HG03060 (cell line): ENCODE measurements at regions not wholly inside any gene's neighbourhood (a gene's known extent, or its start where the extent isn't known, plus 50 kb on each side); places are given as distances from the start of the nearest gene placed in this dataset.

Experiments used
- ATAC-seq: cut with Tn5 transposase; IDR thresholded peaks from one replicate; pipeline ENCODE4 v1.9.1; 2021; ENCODE audit warnings: low read depth, moderate number of reproducible peaks; ENCODE audit not compliant: unreplicated experiment

DNA sequence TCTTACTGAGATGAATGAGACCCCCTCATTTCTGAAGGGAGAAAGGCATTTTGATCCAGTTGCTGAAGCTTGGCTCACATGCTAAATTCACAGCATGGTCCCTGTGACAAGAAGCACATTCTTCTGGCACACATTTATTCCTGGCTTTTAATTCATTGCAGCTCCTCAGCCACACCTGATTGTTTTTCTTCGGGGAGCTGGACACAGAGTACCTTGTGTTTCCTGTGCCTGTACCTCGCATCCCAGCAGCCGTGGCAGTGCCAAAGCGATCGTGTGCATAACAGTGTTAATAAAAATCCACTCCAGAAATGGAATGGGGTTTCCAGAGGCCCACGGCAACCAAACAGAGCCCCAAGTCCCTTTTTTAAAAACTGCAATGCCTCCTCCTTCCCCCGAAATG, 615.3 kb upstream of the MGMT start:
- ATAC-seq: no peak

DNA sequence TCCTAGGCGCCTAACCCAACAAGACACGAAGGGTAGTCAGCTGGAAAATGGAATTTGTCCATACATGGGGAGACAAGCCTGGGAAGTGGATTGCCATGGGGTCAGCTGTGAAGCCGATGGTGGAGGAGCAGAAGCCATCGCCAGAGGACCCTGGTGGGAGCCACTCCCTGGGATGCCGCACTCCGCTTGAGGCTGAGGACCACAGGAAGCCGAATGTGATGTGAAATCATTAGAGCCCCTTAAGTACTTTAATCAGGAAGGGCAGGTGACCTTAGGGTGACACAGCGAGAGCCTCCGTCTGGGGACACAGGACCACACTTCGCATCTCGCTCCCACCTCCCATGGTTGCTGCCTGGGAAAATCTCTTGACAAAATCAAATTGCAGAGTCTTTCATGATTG, 614.6 kb upstream of the MGMT start:
- no peak for ATAC-seq

DNA sequence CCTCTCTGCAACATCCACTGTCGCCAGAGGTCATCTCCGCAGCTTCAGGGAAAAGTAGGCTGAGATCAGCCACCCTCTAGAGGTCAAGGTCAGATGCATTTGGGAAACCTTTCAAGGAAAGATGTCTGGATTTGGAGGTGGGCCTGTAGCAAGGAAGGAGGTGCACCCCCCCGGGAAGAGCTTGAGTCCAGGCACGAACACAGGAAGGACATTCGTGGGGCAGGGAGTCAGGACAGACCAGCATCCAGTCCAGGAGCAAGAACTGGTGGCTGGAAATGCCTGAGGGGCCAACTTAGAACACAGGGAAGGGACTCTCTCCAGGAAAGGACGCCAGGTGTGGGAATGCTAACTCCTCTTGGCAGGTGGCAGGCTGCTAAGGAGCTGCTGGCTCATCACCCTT, 614.1 kb upstream of the MGMT start:
- ATAC-seq: no peak

- no peak for ATAC-seq
These were observed 613.5 kb upstream of the MGMT start for GRCh38 chr10:128853537-128853936.

DNA sequence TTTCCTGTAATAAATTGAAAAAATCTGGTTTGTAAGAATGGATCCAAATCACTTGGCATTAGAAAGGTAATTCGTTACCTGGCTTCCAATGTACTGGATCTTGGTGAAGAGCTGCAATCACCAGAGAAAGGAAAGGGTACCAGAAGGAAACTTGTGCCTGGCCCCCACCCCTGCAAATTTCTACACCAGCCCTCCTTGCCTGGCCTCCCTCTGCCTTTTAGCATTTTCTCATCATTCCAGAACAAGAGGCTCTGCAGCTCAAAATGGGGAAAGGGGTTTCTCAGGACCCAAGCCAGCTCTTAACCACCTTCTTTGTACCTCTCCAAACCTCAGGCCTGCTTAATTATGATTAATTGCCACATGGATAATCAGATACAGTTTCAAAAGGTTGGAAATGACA, 612.8 kb upstream of the MGMT start:
- ATAC-seq: no peak

GRCh38 chr10:128854963-128855362, 612.1 kb upstream of the MGMT start:
- ATAC-seq: no peak

GRCh38 chr10:128855618-128856428, 611.2 kb upstream of the MGMT start:
- ATAC-seq: no peak

- ATAC-seq: no peak
These were observed 607.2 kb upstream of the MGMT start for GRCh38 chr10:128859738-128860386.

- ATAC-seq: no peak
These were observed 606.5 kb upstream of the MGMT start for GRCh38 chr10:128860574-128860973.

DNA sequence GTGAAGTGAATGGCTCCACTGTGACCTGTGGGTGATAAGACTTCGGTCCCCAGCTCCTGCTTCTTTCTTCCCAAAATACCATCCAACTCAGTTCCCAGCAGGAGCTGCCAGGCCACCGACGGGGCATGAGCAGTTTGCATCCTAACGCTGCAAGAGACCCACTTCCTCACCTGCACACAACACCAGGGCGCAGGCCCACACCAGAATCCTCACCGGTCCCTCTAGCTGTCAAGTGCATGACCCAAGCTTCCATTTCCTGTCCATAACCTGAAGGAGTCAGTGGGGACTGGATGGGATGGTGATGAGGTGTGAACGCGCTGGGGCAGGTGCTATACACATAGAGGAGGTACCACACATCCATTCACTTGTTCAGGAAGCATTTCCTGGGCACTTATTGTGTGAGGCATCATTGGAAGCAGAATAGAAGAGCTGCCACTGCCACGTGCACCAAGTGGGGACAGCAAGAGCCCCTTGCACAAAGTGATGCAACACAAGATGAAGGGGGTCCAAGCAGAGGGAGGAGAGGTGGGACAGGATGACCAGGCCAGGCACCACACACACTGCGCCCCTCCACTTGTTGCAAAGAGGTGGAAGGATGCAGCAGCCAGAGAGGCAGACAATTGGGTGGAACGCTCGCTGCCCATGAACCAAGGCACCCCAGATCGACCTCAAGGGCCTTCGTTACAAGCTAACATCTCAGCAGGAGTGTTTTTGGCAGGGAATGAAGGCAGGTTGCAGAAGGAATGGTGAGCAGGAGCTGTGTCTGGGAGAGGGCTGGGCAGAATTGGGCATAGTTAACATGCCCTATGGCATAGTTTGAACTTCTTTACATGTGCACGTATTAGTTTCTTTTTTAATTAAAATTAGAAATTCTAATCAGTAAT, 605.8 kb upstream of the MGMT start:
- no peak for ATAC-seq

DNA sequence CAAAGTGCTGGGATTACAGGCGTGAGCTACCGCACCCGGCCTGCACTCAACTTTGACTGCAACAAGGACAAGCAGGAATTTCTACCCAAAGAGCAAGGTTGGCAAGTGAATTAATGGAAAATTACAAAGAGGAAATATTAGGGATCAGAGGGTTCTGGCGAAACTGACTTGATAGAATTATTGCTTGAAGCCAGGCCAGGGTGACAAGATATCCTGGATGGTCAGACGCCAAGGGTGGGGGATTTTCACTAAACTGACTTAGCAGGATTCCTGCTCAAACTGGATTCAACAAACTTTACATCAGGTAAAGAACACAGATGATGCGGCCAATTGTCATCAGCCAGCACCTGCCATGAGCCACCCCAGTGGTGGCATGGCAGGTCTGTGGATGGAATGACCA, 603.6 kb upstream of the MGMT start:
- no peak for ATAC-seq

DNA sequence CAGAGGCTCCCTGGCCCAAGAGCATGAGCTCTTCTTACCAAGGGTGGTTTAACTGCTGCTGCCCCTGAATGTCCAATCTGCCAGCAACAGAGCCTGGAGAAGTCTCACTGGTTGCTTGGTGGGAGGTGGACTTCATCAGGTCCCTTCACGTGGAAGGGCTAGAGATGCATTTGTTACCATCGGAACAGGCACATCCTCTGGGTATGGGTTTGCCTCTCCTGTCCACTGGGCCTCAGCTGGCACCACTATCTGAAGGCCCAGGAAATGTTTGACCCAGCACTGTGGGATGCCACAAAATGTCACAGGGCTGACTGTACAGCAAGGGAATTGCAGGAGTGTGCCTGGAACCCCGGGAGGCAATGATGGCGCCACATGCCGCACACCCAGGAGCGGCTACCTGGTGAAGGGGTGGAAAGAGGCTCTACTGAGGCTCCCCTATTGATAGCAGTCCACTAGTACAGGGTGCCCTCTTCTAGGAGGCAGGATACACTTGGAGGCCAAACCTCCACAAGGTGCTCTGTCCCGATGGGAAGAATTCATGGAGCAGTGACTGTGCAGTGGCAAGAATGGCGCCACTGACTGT, 603.1 kb upstream of the MGMT start:
- no peak for ATAC-seq

DNA sequence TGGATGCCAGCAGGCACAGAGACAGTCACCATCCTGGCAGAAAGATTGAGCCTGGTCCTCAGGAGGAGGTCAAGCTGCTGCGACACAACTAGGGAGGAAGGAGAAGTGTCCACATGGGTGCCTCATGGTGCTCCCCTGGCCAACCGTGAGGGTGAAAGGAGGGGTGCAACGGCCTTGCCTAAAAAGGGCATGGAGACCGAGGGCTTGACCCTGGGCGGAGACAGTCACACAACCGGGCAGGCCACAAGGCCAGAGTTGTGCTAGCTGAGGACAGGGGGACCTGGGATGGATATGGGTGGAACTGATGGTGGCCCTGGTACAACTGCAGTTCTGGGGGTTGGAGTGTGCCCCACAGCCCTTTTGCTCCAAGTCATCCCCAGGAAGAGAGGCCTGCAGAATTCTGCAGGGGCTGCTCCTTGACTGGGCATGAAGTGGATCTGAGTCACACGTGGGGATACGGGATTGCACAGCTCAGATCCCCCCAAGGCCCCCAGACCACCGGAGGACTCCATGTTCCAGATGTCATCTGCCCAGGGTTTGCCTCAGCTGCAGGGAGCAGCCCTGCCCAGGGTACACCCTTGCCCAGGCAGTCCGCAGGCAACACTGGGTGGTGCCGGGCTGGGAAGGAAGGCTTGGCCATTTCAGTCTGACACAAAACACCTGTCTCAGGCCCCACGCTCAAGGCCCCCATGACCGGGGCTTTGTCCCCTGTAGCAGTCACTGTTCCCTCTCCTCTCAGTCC, 602.3 kb upstream of the MGMT start:
- ATAC-seq: no peak

DNA sequence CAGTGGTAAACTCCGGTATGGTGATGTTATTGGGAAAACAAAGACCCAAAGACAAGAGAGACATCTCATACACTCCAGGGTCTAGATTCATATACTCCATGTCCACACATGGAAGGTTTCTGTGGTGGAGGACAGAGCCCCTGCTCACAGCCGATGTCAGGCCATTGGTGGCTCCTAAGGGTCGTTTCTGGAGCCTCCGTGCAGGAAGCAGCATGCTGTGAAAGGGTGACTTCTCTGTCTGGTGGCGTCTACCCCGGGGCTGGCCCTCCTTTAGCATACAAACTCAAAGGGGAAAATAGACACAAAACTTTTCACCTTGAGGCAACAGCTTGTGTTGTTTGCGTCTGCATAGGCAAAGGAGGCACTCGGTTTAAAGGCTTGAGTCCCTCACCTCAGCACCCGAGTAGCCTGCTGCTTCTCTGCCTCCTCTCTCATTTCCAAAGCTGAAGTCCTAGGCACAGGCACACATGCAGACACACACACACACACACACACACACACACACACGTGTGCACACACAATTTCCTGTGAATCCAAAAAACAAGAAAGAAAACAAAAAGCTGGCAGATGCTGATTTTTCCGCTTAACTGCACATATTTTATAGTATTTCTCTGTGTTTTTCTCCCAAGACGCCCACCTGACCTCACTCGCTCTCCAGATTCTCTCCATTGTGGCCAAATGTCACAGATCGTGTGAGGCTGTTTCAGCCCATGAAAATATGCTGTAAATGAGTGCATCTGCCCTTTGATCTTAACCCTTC, 601.4 kb upstream of the MGMT start:
- no peak for ATAC-seq

DNA sequence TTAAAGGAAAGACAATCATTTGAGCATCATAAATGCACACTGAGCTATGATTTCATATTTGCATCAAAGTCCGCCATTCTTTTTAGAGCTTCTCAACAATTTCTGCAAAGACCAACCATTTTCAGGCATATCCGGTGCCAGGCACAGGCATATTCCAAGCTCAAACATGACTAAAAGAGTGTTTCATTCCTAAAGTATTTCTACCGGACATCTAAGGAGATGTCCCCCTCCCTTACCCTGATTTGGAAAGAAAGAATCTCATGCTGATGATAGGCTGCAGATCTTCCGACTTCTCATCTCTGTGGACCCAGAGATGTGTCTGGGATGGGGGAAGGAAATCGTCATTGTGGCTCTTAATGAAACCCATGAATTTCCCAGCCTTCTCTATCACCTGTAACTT, 600.5 kb upstream of the MGMT start:
- ATAC-seq: no peak

DNA sequence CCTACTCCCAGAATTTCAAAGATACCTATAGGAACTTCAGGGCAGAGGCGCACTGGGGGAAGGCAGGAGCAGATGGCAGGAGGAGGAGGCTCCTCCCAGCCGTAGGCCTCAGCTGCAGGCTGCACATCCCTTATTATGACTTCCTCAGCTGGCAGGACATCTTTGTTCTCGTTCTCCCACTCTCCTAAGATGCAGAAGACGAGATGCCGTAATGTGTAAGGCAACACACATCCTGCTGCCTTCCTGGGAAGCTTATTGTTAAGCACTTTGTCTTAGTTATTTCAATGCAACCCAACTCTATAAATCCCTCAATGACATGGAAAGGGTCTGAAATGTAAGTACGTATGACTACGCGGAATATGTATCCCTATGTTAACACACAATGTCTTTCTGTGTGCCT, 599.8 kb upstream of the MGMT start:
- no peak for ATAC-seq

DNA sequence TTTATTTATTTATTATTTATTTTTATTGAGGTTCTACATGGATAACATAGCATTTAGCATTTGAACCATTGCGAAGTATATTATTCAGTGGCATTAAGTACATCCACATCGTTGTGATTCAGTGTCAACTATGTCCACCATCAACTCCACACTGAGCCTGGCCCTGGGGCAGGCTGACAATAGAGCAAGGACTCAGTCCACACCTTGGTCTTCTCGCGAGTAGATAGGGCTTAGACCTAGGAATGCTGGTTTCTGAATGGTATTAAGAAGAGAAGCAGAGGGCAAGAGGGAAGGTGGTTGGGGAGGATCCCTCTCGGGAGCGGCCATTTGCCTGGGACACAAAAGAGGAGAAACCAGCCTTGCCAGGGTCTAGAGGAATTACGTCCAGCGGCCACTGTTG, 599.2 kb upstream of the MGMT start:
- ATAC-seq: no peak

- ATAC-seq: no peak
These were observed 598.6 kb upstream of the MGMT start for GRCh38 chr10:128868481-128868880.

DNA sequence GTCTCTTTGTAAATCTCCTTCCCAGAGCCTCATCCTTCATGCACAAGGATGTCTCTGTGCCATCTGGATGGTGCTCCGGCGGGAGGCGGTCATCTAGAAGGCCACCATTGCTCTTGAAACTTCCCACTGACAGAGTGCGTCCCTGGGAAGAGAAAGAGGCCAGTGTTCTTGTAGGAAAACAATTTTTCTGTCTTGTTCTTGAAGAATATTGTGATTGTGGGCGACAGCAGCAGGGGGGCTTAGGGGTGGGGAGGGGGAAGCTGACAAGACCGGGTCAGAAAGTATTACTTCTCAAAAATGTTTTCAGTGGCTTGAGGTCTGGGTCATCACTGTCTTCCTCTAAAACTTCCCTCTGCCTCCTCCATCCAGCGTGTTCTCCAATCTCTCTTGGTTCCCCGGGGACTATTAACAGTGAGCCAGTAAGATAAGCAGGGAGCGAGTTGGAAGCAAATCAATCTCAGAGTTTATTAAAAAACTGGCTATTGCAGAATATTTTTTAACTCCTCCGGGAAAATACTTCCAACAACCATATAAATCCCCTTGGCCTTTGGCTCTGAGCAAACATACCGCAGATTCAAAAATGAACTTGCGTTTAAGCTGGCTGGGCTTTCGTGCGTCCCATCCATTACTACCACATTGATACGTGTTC, 597.8 kb upstream of the MGMT start:
- no peak for ATAC-seq
